ENCODE measurements at regions not wholly inside any gene's neighbourhood (a gene's known extent, or its start where the extent isn't known, plus 50 kb on each side); places are given as distances from the start of the nearest gene placed in this dataset.

DNA sequence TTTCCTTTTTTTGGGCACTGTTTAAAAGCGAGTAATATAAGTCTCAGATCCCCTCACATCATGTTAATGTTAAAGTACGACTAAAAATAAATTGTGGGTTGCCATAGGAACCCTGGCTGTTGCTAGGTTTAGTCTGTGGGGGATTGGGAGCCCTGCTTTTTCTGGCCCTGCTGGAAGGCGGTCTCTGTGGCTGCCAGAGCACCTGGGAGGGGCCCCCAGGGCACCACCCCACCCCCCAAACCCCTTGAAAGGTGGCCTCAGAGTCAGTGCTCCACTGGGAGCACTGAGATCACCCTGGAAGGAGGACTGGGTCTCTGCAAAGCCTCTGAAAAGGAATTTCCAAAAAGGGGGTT is 66.2 kb upstream of the NEURL1B start:
- POLR2A ChIA-PET = no interaction called here
- H3K36me3 ChIP-seq (ENCODE audit: control insufficient read depth in 2 of 2, extremely low read depth in 1 of 2, insufficient read depth in 1 of 2, low read length in 1 of 2) = no peaks in the 10 kb centered on the region
- CTCF ChIA-PET = no interaction called here
- H3K4me3 Mint-ChIP-seq = no peak overlapping the region
- DNase-seq = no peak
- H3K9me3 ChIP-seq = no peaks in the 10 kb centered on the region
- H3K27me3 ChIP-seq (replicated peaks in 1 of 2; ENCODE audit: control insufficient read depth in 2 of 2, extremely low read depth in 1 of 2, insufficient read depth in 2 of 2, low read length in 1 of 2) = peaks cover 0 to 27% of the 10 kb centered on the region in 2 experiments
- no peak overlapping the region for H3K27ac ChIP-seq (ENCODE audit: low read length)
- peaks cover 11 to 21% of the 10 kb centered on the region in 2 donors for H3K27me3 Mint-ChIP-seq
- no peak overlapping the region for H3K4me3 ChIP-seq (ENCODE audit: control insufficient read depth in 1 of 2, extremely low read depth in 1 of 2, low read length in 1 of 2)
- H3K4me1 Mint-ChIP-seq = no peaks in the 10 kb centered on the region
- H3K36me3 Mint-ChIP-seq = no peaks in the 10 kb centered on the region
- no peaks in the 10 kb centered on the region for H3K9me3 Mint-ChIP-seq
- ATAC-seq (replicated peaks in 1 of 4) = no peak
- WGBS (ENCODE audit: insufficient coverage) = no CpG with 5 or more reads among the region's 3 CpGs
- H3K27ac Mint-ChIP-seq = no peak overlapping the region
- no peaks in the 10 kb centered on the region for H3K4me1 ChIP-seq (ENCODE audit: control insufficient read depth in 1 of 2, extremely low read depth in 1 of 2, insufficient read depth in 2 of 2, low read length in 2 of 2)

DNA sequence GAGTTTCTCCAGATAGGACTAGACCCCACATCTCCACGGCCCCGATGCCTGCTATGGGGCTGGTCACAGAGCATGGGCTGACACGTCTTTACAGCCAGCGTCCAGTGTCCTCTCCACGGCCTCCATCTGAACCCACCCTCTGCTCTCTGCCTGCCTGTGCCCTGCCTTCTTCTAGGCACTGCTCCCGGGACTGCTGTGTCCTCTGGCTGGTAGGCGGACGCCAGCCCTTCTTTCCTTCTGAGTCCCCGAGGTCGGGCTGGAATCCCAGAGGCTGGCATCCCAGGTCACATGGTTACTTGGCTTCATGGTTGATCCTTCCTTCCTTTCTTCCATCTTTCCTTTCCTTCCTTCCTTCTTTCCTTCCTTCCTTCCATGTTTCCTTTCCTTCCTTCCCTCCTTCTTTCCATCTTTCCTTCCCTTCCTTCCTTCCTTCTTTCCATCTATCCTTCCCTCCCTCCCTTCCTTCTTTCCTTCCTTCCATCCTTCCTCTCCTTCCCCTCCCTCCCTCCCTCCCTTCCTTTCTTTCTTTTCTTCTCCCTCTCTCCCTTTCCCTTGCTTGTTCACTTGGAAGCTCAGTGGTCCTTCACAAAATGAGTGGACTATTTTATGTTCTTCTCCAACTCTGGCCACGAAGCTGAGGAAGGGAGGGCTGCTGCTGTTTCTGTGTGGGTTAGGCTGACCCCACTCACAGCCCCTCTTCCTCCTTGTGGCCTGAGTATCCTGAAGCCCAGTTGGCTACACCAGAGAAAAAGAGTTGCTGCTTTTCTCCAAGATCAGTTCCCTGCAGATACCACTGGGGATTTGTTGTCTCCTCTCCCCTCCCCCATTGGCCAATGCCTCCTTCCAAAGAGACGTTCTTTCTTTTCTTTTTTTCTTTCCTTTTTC is 66.8 kb upstream of the NEURL1B start:
- peaks cover 0 to 24% of the 10 kb centered on the region in 2 experiments for H3K27me3 ChIP-seq (replicated peaks in 1 of 2; ENCODE audit: control insufficient read depth in 2 of 2, extremely low read depth in 1 of 2, insufficient read depth in 2 of 2, low read length in 1 of 2)
- H3K4me3 Mint-ChIP-seq = no peak overlapping the region
- no peak overlapping the region for H3K27ac Mint-ChIP-seq
- H3K9me3 Mint-ChIP-seq = no peaks in the 10 kb centered on the region
- whole genome bisulfite sequencing (ENCODE audit: insufficient coverage) = 72% methylated on average over 11 of the region's 12 CpGs
- H3K36me3 ChIP-seq (ENCODE audit: control insufficient read depth in 2 of 2, extremely low read depth in 1 of 2, insufficient read depth in 1 of 2, low read length in 1 of 2) = no peaks in the 10 kb centered on the region
- ATAC-seq (replicated peaks in 1 of 4) (no peak), DNase-seq (no peak)
- H3K27ac ChIP-seq (ENCODE audit: low read length) = no peak overlapping the region
- CTCF ChIA-PET = no interaction called here
- H3K9me3 ChIP-seq = no peaks in the 10 kb centered on the region
- H3K4me1 Mint-ChIP-seq = no peaks in the 10 kb centered on the region
- H3K4me1 ChIP-seq (ENCODE audit: control insufficient read depth in 1 of 2, extremely low read depth in 1 of 2, insufficient read depth in 2 of 2, low read length in 2 of 2) = no peaks in the 10 kb centered on the region
- H3K36me3 Mint-ChIP-seq = no peaks in the 10 kb centered on the region
- no peak overlapping the region for H3K4me3 ChIP-seq (ENCODE audit: control insufficient read depth in 1 of 2, extremely low read depth in 1 of 2, low read length in 1 of 2)
- POLR2A ChIA-PET = no interaction called here
- H3K27me3 Mint-ChIP-seq = peaks cover 11 to 23% of the 10 kb centered on the region in 2 donors

DNA sequence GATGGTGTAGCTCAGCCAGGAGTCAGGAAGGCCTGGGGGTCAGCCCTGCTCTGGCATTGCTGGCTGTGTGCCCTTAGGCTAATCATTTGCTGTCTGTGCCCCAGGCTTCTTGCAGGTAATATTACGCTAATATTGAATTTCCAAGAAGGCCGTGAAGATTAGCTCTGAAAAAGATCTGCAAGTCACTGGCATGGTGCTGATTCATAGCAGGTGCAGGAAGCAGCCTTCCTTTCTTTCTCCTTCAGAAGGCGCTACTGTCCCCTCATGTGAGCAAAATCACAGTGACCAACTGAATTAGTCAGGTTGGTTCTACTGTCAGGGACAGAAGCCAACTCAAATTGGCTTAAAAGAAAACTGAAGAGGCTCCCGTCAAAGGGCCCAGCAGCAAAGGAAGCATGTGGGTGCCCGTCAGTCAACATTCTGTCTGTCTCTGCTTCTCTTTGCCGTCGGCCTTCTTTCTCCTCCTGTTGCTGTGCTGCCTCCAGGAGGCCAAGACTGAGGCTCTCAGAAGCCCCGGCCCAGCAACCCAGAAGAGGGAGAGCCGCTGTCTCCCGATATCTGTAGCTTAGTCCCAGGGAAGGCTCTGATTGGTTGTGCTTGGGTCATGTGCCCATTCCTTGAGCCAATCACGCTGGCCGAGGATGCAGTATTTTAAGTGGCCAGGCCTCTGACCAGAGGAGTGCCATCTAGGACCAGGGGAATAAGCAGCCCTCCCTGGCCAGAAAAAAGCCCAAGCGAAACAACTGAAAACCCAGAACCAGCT is 67.8 kb upstream of the NEURL1B start:
- DNase-seq = no peak
- Histone ChIP-seq H3K27ac (ENCODE audit: low read length) (no peak overlapping the region), H3K27me3 (replicated peaks in 1 of 2; ENCODE audit: control insufficient read depth in 2 of 2, extremely low read depth in 1 of 2, insufficient read depth in 2 of 2, low read length in 1 of 2) (peaks cover 0 to 31% of the 10 kb centered on the region in 2 experiments), H3K4me3 (ENCODE audit: control insufficient read depth in 1 of 2, extremely low read depth in 1 of 2, low read length in 1 of 2) (no peak overlapping the region), H3K36me3 (ENCODE audit: control insufficient read depth in 2 of 2, extremely low read depth in 1 of 2, insufficient read depth in 1 of 2, low read length in 1 of 2) (no peaks in the 10 kb centered on the region), H3K4me1 (ENCODE audit: control insufficient read depth in 1 of 2, extremely low read depth in 1 of 2, insufficient read depth in 2 of 2, low read length in 2 of 2) (no peaks in the 10 kb centered on the region), H3K9me3 (no peaks in the 10 kb centered on the region)
- Mint-ChIP-seq H3K4me3 (no peak overlapping the region), H3K4me1 (no peaks in the 10 kb centered on the region), H3K36me3 (no peaks in the 10 kb centered on the region), H3K27ac (no peak overlapping the region), H3K27me3 (peaks cover 11 to 24% of the 10 kb centered on the region in 2 donors), H3K9me3 (no peaks in the 10 kb centered on the region)
- no peak for ATAC-seq (replicated peaks in 1 of 4)
- POLR2A ChIA-PET = no interaction called here
- CTCF ChIA-PET = no interaction called here
- 72% methylated on average over 13 of the region's 13 CpGs for WGBS (ENCODE audit: insufficient coverage)

DNA sequence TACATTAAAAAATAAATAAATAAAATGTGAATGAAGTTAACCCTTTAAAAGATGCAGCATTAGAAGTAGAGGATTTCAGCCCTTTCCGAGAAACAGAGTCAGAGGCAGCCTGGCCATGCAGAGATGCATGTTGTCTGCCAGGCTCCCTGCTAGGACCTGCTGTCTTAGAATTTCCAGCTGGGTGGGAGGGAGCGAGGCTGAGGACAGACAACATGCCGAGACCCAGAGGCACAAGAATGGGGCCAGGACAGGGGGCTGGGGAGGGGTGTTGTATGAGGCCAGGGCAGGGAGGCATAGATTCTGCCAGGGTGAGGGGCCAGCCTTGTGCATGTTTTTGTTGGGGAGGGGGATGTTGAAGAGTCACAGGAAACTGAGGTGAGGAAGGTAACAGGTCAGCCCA is 68.6 kb upstream of the NEURL1B start:
- 100% methylated on average over 1 of the region's 3 CpGs for WGBS (ENCODE audit: insufficient coverage)
- H3K27ac Mint-ChIP-seq = no peak overlapping the region
- POLR2A ChIA-PET = no interaction called here

DNA sequence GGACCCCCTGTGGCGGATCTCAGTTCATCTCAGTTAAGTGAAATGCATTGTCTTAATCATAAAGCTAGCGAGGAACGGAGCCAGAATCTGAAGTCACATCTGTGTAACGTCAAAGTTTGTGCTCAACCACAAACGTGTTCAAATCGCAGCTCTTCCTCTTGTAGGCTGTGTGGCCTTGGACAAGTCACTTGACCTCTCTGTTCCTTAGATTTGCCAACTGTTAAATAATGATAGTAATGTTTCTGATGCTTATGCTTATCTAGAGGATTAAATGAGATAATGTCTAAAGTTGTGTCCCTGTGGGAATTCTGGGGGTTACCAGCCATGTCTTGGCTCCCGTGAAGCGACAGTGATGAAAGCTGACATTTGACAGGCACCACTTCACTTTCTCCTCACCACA is 69.2 kb upstream of the NEURL1B start:
- H3K36me3 ChIP-seq (ENCODE audit: control insufficient read depth in 2 of 2, extremely low read depth in 1 of 2, insufficient read depth in 1 of 2, low read length in 1 of 2) = no peaks in the 10 kb centered on the region
- H3K4me1 Mint-ChIP-seq = no peaks in the 10 kb centered on the region
- ATAC-seq (replicated peaks in 1 of 4) (no peak), DNase-seq (no peak)
- H3K27me3 Mint-ChIP-seq = peaks cover 11 to 27% of the 10 kb centered on the region in 2 donors
- H3K36me3 Mint-ChIP-seq = no peaks in the 10 kb centered on the region
- ChIA-PET CTCF (no interaction called here), POLR2A (no interaction called here)
- H3K9me3 Mint-ChIP-seq = no peaks in the 10 kb centered on the region
- 92% methylated on average over 6 of the region's 8 CpGs for WGBS (ENCODE audit: insufficient coverage)
- no peak overlapping the region for H3K4me3 Mint-ChIP-seq
- no peak overlapping the region for H3K27ac Mint-ChIP-seq
- H3K27me3 ChIP-seq (replicated peaks in 1 of 2; ENCODE audit: control insufficient read depth in 2 of 2, extremely low read depth in 1 of 2, insufficient read depth in 2 of 2, low read length in 1 of 2) = peaks cover 0 to 40% of the 10 kb centered on the region in 2 experiments
- no peak overlapping the region for H3K4me3 ChIP-seq (ENCODE audit: control insufficient read depth in 1 of 2, extremely low read depth in 1 of 2, low read length in 1 of 2)
- H3K4me1 ChIP-seq (ENCODE audit: control insufficient read depth in 1 of 2, extremely low read depth in 1 of 2, insufficient read depth in 2 of 2, low read length in 2 of 2) = no peaks in the 10 kb centered on the region
- H3K27ac ChIP-seq (ENCODE audit: low read length) = no peak overlapping the region
- H3K9me3 ChIP-seq = no peaks in the 10 kb centered on the region

More for the DNA sequence above, 68.6 kb upstream of the NEURL1B start:
- Mint-ChIP-seq H3K9me3 (no peaks in the 10 kb centered on the region), H3K27me3 (peaks cover 11 to 27% of the 10 kb centered on the region in 2 donors), H3K4me3 (no peak overlapping the region), H3K36me3 (no peaks in the 10 kb centered on the region), H3K4me1 (no peaks in the 10 kb centered on the region)
- no peaks in the 10 kb centered on the region for H3K36me3 ChIP-seq (ENCODE audit: control insufficient read depth in 2 of 2, extremely low read depth in 1 of 2, insufficient read depth in 1 of 2, low read length in 1 of 2)
- H3K27ac ChIP-seq (ENCODE audit: low read length) = no peak overlapping the region
- H3K4me1 ChIP-seq (ENCODE audit: control insufficient read depth in 1 of 2, extremely low read depth in 1 of 2, insufficient read depth in 2 of 2, low read length in 2 of 2) = no peaks in the 10 kb centered on the region
- CTCF ChIA-PET = no interaction called here
- ATAC-seq (replicated peaks in 1 of 4) (no peak), DNase-seq (no peak)
- no peak overlapping the region for H3K4me3 ChIP-seq (ENCODE audit: control insufficient read depth in 1 of 2, extremely low read depth in 1 of 2, low read length in 1 of 2)
- H3K9me3 ChIP-seq = no peaks in the 10 kb centered on the region
- peaks cover 0 to 36% of the 10 kb centered on the region in 2 experiments for H3K27me3 ChIP-seq (replicated peaks in 1 of 2; ENCODE audit: control insufficient read depth in 2 of 2, extremely low read depth in 1 of 2, insufficient read depth in 2 of 2, low read length in 1 of 2)

DNA sequence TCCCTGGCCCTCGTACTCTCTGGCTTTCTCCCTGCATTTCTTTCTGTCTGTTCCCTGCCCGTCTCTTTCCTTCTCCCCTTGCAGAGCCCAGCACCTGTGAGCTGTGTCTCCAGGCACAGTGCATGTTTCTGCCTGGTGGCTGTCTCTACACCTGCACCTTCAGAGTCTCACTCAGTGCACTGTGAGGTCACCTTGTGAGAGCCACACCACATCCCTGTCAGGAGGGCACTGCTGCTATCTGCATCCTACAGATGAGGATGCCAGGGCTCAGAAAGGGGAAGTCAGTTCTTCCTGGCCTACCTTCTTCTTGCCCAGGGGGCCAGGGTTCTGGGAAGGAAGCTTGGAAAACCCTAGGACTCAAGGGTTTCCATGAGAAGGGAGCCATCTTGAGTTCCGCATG is 69.7 kb upstream of the NEURL1B start:
- Histone ChIP-seq H3K36me3 (ENCODE audit: control insufficient read depth in 2 of 2, extremely low read depth in 1 of 2, insufficient read depth in 1 of 2, low read length in 1 of 2) (no peaks in the 10 kb centered on the region), H3K9me3 (no peaks in the 10 kb centered on the region), H3K27ac (ENCODE audit: low read length) (no peak overlapping the region), H3K27me3 (replicated peaks in 1 of 2; ENCODE audit: control insufficient read depth in 2 of 2, extremely low read depth in 1 of 2, insufficient read depth in 2 of 2, low read length in 1 of 2) (peaks cover 0 to 40% of the 10 kb centered on the region in 2 experiments), H3K4me1 (ENCODE audit: control insufficient read depth in 1 of 2, extremely low read depth in 1 of 2, insufficient read depth in 2 of 2, low read length in 2 of 2) (no peaks in the 10 kb centered on the region), H3K4me3 (ENCODE audit: control insufficient read depth in 1 of 2, extremely low read depth in 1 of 2, low read length in 1 of 2) (no peak overlapping the region)
- no peaks in the 10 kb centered on the region for H3K9me3 Mint-ChIP-seq
- ChIA-PET CTCF (no interaction called here), POLR2A (no interaction called here)
- H3K27me3 Mint-ChIP-seq = peaks cover 11 to 27% of the 10 kb centered on the region in 2 donors
- H3K4me3 Mint-ChIP-seq = no peak overlapping the region
- no peak for DNase-seq
- 47% methylated on average over 3 of the region's 3 CpGs for WGBS (ENCODE audit: insufficient coverage)
- no peak for ATAC-seq (replicated peaks in 1 of 4)
- H3K4me1 Mint-ChIP-seq = no peaks in the 10 kb centered on the region
- no peaks in the 10 kb centered on the region for H3K36me3 Mint-ChIP-seq
- H3K27ac Mint-ChIP-seq = no peak overlapping the region

Measured in T-cell (primary cell).